Lower leg skin (tissue), 3 donors: ENCODE measurements at regions not wholly inside any gene's neighbourhood (a gene's known extent, or its start where the extent isn't known, plus 50 kb on each side); places are given as distances from the start of the nearest gene placed in this dataset.

Experiments
- POLR2A ChIP-seq, 2 donors: fragments of 450-650 bp; IDR thresholded peaks; one replicate each; pipeline ENCODE4 v1.6.1; 2016 to 2017; ENCODE audit warnings: antibody characterized with exemption in 2 of 2, mild to moderate bottlenecking in 1 of 2, moderate library complexity in 1 of 2
- TF ChIP-seq, protein P1 (sequence below), 3 donors: fragments of 450-650 bp; IDR thresholded peaks; one replicate each; pipeline ENCODE4 v1.5.1; 2016; ENCODE audit warnings: antibody characterized with exemption in 3 of 3, mild to moderate bottlenecking in 3 of 3, moderate library complexity in 2 of 3

DNA sequence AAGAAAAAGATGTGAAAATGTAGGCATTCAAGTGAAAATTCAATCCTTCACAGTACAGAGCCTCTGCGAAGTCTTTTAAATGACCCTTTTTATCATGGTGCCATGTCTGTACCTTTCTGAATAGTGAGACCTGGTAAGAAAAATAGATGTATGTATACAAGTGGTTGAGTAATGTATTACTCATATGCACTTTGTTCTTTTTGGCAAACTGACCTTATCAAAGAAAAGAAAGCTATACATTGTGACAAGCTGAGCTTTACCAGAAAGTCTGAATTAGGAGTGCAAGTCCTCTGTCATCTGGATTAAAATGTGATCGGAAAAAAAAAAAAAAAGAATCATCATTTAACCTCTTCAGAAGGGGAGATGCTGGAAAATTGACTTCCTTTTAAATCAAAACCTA is 356.4 kb upstream of the CCNH start:
- TF ChIP-seq POLR2A (IDR thresholded peaks at IDR 0.05) = no peak
- TF ChIP-seq, protein P1, sequence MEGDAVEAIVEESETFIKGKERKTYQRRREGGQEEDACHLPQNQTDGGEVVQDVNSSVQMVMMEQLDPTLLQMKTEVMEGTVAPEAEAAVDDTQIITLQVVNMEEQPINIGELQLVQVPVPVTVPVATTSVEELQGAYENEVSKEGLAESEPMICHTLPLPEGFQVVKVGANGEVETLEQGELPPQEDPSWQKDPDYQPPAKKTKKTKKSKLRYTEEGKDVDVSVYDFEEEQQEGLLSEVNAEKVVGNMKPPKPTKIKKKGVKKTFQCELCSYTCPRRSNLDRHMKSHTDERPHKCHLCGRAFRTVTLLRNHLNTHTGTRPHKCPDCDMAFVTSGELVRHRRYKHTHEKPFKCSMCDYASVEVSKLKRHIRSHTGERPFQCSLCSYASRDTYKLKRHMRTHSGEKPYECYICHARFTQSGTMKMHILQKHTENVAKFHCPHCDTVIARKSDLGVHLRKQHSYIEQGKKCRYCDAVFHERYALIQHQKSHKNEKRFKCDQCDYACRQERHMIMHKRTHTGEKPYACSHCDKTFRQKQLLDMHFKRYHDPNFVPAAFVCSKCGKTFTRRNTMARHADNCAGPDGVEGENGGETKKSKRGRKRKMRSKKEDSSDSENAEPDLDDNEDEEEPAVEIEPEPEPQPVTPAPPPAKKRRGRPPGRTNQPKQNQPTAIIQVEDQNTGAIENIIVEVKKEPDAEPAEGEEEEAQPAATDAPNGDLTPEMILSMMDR (IDR thresholded peaks at IDR 0.05) = no peak
